Activated T-cell treated with anti-CD3 and anti-CD28 coated beads for 48 hours (primary cell): ENCODE measurements at regions not wholly inside any gene's neighbourhood (a gene's known extent, or its start where the extent isn't known, plus 50 kb on each side); places are given as distances from the start of the nearest gene placed in this dataset.
"Not testable (repeated sequence)": the region's sequence is repeated elsewhere in the genome, so short reads cannot be mapped to it uniquely, and the experiment has no call there.

Experiments
- DNase-seq: peaks from one replicate; pipeline ENCODE4 v3.0.0-alpha.2; 2020; ENCODE audit warnings: low read depth

DNA sequence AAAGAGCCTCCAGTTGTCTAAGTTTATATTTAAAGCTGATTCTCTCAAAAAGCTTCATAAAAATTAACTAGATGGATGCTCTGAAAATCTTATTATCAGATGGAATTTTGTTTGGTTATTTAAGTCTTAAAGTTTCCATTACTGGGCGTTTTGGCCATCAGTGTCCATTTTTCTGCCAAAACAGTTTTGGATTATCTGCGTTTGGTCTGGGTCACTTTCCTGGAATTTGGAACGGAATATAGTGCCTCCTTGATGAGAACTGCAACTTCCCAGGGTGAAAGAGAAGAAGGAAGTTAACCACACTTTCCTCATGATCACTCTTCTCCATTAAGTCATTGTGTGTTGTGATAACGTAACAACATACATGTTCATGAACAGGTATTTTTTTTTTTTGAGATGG, 764.9 kb upstream of the AUTS2 start:
- no peak for DNase-seq

- no peak for DNase-seq
Observed at GRCh38 chr7:68839014-68839413, 759.3 kb upstream of the AUTS2 start.

GRCh38 chr7:68840991-68841390, 757.3 kb upstream of the AUTS2 start:
- DNase-seq, result no peak

DNA sequence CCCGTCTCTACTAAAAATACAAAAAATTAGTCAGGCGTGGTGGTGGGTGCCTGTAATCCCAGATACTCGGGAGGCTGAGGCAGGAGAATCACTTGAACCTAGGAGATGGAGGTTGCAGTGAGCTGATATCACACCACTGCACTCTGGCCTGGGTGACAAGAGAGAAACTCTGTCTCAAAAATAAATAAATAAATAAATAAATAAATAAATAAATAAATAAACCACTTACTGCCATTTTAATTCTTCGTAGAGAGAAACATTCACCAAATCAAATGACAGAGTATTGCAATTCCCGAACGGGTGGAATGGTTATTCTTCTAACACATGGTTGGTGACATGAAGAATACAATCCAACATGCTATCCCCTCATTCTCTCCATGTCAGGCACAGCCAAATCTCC, 754.3 kb upstream of the AUTS2 start:
- not testable (repeated sequence) for DNase-seq

GRCh38 chr7:68846811-68847325, 751.4 kb upstream of the AUTS2 start:
- DNase-seq, result no peak

DNA sequence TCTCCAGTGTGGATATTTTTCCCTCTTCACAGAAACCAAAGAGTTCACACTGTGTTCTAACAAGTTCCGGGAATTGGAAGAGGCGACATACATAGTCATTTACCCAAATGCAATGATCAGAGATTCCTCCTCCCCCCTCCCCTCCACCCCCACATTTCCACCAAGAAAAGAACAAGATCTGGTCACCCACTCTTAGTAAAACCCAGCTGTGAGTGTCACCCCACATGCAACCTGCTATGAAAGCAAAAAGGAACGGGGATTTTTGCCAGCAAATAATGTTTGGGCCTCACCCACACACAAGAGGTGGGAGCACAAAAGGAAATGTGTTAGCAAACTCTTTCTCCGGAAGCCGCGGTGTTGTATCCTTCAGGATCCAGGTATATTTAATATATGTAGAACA, 745.0 kb upstream of the AUTS2 start:
- DNase-seq, result no peak

GRCh38 chr7:68857571-68857970, 740.7 kb upstream of the AUTS2 start:
- no peak for DNase-seq

DNA sequence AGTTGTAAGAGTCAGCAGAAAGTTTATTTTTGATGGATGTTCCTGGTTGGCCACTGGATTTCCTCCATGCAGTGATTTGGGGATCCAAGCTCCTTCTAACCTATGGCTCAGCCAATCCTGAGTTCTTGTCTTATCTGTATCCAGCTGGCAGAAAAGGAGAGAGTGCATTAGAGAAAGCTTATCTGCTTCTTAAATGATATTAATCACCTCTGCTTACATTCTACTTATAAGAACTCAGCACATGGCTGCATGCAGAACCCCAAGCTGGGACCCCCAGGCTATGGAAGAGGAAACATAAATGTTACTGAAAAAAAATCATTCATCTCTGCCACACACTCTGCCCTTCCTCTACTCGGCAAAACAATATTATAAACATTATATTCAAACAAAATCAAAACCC, 739.8 kb upstream of the AUTS2 start:
- DNase-seq, result no peak

- DNase-seq, result no peak
Observed at GRCh38 chr7:68861171-68861570, 737.1 kb upstream of the AUTS2 start.

DNA sequence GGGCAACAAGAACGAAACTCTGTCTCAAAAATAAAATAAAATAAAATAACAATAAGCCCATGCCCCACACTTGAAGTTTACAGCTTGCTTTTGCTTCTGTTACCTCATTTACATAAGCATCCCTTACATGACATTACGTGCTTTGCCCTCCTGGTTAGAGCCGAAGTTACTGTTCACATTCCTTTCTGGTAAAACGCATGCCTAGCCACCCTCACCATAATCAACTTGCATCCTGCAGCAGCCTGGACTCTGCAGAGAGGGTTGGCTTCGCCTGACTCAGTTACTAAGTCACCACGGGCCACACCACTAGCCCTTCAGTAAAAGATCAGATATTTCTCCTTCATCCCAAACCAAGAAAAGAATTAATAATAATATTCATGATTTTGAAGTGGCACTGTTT, 736.0 kb upstream of the AUTS2 start:
- no peak for DNase-seq

GRCh38 chr7:68862736-68863135, 735.5 kb upstream of the AUTS2 start:
- no peak for DNase-seq

GRCh38 chr7:68865351-68866199, 732.7 kb upstream of the AUTS2 start:
- no peak for DNase-seq

DNA sequence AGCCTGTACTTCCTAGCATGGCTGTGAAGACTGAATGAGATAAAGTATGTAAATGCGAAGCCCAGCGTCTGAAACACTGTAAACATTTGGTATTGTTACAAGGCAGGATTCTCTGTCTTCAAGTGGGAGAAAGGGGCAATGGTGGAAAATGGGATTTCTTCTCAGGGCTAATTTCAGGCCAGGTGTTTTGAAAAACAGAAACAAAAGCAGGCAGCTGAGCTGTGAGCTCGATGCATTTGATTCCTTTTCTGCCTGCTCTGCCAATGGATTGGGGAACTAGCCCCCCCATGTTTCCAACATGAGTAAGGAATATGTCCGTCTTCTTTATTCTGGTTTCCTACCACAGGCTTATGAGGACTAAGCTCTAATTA, 732.1 kb upstream of the AUTS2 start:
- no peak for DNase-seq

GRCh38 chr7:68866721-68867120, 731.6 kb upstream of the AUTS2 start:
- DNase-seq, result not testable (repeated sequence)

DNA sequence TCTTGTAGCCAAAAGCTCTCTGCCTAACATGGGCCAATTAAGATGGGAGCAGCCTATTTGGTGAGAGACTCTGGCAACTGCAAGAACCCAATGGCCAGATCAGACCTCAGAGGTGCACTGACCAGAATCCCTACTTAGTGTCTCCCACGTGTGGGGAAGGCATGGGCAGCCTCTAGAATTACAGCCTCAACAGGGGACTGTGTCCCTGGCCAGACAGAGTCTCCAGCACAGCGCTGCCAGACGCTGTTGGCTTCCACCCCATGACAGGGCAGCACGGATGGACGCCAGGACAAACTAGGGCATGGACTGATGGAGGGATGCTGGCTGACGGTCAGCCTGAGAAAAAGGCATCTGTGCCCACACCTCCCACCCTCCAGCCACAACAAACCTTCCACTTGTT, 729.3 kb upstream of the AUTS2 start:
- DNase-seq, result no peak

GRCh38 chr7:68873616-68874015, 724.7 kb upstream of the AUTS2 start:
- DNase-seq, result no peak

DNA sequence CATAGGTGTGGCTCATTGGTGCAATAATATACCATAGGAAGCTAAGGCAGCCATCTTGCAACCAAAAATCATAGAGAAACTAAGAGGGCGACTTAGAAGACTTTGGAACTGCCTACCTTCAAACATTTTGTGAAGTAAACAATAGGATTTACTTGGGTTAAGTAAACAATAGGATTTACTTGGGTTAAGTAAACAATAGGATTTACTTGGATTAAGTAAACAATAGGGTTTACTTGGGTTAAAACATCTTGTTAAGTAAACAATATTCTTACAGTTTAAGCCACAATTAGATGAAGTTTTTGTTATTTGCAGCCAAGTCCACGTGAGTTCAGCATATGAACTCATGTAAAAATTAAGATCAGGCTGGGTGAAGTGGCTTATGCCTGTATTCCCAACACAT, 722.4 kb upstream of the AUTS2 start:
- no peak for DNase-seq

DNA sequence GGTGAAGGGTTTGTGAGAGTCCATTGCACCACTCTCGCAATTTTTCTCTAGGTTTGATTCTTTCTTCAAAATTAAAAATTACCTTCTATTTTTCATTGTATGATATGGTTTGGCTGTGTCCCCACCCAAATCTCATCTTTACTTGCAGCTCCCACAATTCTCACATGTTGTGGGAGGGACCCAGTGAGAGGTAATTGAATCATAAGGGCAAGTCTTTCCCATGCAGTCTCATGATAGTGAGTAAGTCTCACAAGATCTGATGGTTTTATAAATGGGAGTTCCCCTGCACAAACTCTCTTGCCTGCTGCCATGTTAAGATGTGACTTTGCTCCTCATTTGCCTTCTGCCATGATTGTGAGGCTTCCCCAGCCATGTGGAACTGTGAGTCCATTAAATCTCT, 711.2 kb upstream of the AUTS2 start:
- not testable (repeated sequence) for DNase-seq

DNA sequence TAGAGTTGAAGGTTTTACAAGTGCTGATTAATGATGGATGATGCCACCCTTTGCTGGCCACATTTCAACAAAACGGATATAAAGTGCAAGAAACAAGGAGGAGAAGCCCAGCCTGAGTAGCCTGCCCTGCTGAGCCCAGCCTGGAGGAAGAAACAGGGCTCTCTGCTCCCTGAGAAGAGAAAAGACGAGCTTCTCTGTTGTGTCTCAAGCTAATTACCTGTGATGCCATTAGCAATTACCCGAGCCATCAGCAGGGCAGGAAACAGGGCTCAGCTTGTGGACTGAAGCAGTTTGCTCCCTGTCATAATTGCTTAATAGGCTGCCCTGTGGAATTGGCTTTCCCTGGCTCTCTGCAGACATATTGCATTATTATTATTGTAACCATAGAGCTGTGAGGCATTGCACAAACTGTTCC, 709.3 kb upstream of the AUTS2 start:
- DNase-seq, result no peak

GRCh38 chr7:68892236-68892635, 706.0 kb upstream of the AUTS2 start:
- no peak for DNase-seq

DNA sequence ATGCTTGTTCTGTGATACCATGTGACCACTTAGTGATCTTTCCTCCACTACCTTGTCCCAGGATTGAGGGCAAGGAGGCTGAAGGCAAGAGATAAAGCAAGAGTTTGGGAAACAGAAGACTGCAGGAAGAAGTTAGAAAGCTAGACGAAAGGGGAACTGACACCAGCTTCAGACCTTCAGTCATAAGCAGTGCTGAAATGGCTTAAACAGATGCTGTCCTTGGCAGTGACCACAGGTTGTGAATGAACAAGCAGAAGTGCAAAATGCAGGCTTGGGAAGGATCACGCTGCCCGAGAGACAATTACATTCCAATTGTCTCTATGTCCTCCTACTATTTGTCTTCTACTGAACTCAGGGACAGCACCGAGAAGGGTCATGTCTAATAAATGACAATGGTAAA, 704.9 kb upstream of the AUTS2 start:
- no peak for DNase-seq

DNA sequence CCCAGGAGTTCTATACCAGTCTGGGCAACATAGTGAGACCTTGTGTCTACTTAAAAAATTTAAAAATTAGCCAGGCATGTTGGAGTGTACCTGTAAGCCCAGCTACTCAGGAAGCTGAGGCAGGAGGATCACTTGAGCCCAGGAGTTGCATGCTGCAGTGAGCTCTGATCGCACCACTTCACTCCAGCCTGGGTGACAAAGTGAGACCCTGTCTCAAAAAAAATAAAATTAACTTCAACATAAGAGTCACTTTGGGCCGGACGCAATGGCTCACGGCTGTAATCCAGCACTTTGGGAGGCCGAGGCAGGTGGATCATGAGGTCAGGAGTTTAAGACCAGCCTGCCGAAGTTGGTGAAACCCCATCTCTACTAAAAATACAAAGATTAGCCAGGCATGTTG, 699.1 kb upstream of the AUTS2 start:
- DNase-seq, result not testable (repeated sequence)

- DNase-seq, result no peak
Observed at GRCh38 chr7:68900096-68900495, 698.2 kb upstream of the AUTS2 start.

DNA sequence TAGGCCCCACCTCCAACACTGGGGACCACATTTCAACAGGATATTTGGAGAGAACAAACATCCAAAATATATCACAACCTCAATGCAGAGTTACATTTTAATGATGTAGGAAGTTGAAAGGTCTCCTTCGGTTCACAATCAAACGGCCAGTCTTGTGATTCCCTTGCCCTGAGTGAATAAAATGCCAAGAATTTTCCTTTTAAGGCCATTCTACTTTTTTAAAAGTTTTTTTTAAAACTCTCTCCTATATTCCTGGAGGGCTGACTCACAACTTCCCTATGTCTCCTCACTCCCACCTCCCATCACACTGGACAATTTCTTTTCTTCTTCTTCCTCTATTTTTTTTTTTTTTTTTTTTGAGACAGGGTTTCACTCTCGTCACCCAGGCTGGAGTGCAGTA, 693.6 kb upstream of the AUTS2 start:
- no peak for DNase-seq
